NCI-H2107 treated with DMSO at 0.1 percent for 48 hours (cell line): ENCODE measurements at regions not wholly inside any gene's neighbourhood (a gene's known extent, or its start where the extent isn't known, plus 50 kb on each side); places are given as distances from the start of the nearest gene placed in this dataset.

Experiments
- DNase-seq: peaks from one replicate; lab custom pipeline; 2025; ENCODE audit not compliant: unreplicated experiment; lab: John Stamatoyannopoulos, UW

DNA sequence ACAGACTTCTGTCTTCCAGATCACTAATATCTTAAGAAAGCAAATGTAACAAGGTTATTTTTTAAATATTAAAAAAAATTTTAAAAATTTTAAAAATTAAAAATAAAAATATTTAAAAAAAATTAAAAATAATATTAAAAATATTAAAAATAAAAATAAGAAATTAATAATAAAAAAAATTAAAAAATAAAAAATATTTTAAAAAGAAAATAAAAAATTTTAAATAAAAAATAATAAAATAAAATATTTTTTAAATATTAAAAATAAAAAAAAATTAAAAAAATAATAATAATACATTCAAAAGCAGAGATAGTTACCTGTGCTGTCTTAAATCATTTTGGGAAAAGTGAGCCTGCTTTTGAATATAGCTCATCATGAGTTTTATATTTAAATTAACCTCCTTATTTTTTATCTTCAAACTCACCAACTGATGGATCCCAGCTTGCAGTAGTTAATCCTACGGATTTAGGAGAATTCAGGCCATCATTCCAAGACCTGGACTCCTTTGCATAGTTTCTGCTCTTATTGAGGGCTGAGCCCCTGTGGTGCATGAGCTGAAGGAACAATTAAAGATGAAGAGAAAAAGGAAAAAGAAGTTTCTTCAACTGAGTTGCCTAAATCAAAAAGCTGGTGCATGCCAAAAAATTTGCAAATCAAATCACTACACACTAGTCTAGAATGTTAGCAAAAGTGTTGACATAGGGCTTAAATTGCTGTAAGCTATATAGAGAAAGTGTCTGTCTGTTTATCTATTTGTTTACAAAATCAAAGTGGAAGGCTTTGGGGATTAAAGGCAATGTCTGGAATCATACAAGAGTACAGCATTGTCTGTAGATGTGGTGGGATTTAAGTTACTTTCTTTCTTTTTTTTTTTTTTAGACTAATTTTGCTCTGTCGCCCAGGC, 50.5 kb upstream of the ZNF438 start:
- no peak for DNase-seq

DNA sequence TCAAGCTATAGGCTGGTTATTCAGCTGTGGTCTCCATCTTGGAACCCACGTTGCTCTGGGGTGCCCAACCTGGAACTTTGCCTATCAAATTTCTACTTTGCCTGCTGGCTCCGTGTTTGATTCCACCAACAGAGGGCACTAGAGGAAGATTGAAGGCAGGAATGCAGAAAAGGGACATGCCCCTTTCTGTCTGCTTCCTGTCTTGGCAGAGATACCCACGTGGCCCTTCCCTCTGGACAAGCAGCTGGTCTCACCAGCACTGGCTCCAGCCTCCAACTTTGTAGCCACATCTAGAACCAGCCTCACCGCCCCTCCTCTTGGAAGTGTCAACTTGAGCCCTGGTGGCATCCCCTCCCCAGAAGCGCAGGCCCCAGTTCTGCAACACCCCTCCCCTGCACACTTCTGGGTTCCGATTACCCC, 52.1 kb upstream of the ZNF438 start:
- no peak for DNase-seq

DNA sequence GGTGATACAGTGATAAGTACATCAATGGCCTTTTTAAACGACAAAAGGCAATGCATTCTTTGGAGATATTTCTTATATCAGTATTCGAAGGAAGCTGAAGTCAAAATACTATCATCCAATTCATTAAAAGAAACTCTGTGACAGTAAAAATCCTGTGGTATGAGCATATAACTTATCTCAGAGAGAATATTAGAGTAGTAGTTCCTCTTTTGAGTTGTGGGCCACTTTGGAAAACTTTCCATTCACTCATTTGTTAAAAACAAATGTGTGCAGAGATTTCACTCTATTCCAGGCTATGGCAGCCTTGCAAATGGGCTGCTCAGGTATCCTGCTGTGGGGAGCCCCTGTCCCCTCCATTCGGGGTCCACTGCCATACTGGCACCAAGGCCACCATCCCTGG, 55.3 kb upstream of the ZNF438 start:
- DNase-seq = no peak

DNA sequence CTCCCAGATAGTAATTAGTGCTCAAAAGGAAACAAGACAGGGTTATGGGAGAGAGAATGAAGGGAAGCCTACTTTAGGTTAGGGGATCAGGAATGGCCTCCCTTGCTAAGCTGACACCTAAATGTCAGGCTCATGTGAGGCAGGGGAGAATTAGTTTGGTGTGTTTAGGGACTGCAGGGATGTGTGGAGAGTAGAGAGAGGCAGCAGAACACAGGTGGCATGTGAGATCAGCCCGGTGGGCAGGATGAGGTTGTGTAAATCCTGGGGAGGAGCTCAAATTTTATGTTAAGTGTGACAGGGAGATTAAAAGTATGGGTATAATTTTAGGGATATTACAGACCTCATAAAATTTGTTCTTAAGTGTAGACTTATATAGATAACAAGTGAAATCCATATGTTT, 56.2 kb upstream of the ZNF438 start:
- DNase-seq = no peak

DNA sequence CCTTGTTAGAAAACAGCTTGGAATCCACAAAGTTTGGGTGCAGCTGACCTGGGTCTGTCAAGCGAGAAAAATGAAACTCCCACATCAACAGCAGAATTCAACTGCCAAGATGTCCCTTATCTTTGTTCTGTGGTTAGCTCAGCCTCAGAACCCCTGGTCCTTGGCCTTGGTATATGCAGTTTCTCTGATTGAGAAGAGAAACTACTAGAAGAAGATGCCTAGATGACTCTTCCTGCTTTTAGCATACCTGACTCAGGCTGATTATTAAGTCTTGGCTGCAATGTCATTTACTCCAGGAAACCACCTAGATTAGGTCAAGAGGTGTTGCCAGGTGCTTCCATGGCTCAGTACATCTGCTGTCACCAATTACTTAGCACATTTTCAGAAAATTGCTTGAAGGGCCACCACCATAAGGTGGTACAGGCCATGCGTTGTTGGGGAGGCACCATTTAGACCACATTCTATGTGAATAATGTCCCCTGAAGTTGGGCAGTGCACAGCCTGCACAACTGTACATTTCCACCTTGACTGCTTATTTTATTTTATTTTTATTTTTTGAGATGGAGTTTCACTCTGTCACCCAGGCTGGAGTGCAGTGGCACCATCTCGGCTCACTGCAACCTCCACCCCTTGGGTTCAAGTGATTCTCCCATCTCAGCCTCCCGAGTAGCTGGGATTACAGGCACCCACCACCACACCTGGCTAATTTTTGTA, 59.4 kb upstream of the ZNF438 start:
- DNase-seq = no peak

DNA sequence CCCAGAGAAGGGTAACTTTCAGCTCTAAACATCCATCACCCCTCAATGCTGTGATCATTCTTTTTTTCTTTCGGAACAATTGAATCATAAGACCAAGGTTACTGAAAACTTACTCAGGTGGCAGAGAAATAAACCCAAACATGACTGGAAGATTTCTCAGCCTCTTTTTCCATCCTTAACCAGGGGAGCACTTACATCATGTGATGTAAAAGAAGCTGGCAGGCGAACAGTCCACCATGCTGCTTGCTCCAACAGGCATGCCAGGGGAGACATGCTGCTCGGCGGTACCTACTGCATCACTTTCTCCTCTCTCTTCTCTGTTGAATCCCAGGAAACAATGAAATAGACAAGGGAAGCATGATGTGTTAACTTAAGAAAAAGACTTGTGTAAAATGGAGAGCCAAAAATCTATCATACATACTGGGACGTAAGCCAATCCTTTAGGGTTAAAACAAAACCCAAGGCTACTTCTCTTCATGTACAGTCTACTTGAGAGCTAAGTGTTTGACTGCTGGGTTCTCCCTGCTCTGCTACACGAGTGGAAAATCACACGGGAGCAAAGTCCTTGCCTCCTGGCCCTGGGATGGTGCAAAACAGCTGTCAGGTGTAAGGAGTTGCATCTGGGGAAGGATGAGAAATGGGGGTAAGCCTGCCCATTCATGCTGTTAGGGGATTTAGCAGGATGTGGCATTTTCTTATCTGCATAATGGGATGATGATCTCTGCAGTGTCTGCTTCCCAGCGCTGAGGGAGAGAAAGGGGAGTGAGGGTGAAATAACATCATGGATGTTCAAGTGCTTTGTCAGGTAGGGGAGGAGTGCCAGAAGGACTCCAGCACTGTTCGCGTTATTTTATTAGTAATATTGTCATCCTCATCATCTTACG, 64.3 kb upstream of the ZNF438 start:
- DNase-seq = no peak

DNA sequence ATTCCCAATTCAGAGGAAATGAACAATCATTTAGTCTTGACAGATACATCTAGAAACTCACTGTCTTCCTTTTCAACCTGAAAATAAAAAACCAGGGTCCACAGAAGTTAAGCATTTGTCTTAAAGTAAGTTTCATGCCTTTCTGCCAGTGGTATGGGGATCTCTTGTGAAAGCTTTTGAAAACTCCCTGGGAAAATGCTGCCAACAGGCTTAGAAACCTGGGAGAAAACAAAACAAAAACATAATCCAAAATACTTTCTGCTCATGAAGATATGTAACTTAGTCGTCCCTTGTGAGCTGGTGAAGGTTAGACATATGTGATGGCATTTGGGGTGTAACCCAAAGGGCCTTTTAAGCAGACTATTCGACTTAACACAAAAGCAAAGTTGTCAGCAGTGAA, 66.4 kb upstream of the ZNF438 start:
- no peak for DNase-seq

DNA sequence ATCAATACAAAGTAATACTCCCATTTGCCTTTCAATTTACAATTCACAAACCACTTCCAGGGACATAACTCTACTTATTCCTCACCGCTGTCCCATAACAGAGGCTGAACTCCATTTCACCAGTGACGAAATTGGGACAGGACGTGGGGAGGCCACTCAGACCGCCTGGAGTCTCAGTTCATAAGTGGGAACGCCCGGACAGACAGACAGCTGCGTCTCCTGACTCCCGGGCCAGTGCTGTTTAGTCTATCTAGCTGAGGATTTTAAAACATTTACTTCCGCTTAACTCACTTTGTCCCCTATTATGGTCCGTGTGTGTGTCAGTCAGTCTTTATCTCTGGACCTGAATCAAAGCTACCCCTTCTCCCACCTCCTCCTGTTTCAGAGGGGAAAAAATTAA, 67.4 kb upstream of the ZNF438 start:
- no peak for DNase-seq

DNA sequence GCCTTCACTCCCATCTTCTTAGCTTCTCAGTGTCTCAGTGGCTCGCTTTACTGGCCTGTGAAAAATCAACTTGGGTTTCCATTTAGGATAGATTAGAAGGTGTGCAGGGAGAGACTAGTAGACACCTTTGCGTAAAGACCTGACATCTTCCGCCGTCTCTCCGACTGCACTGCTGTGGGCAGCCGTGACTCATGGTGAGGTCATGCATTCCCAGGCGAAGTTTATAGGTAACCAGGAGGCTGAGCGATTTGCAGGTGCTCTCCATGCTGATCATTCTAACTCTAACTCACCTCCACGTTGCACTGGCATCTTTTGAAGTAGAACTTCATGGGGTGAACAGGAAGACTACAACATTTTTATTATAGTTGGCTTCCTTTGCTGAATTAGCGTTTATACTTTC, 68.0 kb upstream of the ZNF438 start:
- no peak for DNase-seq

DNA sequence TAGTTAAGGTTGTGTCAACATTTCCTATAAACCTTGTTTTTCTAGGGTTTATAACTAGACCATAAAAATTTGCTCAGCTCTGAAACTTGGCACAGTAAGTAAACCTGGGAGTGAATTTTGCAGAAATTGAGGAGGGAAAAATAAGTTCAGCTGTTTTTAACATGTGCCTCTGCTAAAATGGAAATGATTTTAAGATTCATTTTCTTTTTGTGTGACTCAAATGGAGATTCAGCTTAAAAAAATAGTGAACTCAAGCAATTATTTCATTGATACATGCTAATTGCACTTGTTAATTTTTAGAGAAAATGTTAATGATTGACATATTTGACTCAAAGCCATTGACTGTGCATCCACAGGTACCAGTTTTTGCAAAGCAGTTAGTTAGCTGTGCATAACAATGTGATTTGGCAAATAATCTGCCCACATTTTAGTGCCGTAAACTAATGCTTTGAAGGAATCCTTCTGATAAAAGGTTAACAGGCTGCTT, 68.5 kb upstream of the ZNF438 start:
- DNase-seq = no peak

DNA sequence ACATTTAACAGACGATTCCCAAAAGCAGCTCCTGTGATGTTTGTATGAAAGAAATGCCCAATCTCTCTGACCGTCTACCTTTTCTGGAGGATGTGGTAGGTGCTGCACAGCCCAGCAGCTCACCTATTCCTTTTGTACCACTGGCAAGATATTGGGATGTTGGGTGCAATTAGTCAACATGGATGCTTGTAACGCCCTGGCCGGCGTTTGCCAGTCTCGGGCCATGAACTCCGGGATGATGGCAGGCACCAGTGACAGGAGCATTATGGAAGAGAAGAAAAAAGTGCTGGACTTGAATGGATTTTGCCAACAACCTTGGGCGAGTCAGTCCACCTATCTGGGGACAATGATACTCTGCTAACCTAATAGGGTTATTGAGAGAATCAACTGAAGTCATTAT, 69.0 kb upstream of the ZNF438 start:
- no peak for DNase-seq

DNA sequence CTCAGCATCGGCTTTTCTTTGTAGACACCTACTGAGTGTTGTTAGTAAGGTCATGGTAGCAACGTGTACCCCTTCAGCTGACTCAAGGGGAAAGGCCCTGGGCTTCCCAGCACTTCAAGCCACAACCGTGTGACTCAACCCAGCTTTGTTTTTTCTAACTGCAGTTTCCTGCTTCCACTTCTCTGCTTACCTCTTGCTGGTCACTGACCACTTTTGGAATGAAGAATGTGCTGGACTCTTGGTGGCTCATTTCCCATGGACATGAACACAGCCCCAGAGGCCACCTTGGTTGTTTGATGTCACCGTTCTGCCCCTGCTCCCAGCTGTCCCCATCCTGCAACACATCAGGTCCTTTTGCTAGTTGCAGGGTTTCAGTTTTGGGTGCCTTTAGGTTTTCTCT, 69.5 kb upstream of the ZNF438 start:
- DNase-seq = no peak

DNA sequence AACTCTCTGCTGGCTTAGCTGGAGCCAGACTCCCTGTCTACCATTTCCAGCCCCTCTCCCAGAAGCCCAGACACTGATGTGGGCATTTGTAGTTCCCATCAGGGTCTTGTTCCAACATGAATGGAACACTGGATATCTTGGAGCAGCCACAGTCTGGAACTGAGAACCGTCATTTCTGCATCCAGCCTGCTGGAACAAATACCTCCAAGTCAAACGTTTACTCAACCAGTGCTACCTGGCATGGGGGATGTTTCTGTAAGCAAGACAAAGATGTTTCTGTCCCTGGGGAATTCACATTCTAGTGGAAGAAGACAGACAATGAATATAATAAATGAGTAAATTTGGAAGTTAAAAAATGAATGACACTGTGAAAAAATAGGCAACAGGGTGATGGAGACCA, 70.8 kb upstream of the ZNF438 start:
- DNase-seq = no peak

DNA sequence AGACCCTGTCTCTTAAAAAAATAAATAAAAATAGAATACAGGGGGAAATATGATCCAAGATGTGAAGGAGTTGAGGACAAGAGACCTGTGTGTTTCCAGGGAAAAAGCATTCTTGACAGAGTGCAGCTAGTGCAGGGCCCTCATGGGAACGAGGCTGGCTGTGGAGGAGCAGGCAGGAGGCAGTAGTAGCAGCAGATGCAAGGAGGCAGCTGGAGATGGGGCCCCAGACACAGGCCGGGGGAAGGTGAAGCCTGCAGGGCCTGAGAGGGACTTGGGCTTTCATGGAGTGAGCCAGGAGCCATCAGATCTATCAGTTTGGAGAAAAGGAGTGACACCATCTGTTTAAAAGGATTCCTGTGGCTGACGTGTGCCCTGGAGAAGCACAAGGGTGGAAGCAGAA, 71.4 kb upstream of the ZNF438 start:
- peak; percentile 3 for DNase-seq

DNA sequence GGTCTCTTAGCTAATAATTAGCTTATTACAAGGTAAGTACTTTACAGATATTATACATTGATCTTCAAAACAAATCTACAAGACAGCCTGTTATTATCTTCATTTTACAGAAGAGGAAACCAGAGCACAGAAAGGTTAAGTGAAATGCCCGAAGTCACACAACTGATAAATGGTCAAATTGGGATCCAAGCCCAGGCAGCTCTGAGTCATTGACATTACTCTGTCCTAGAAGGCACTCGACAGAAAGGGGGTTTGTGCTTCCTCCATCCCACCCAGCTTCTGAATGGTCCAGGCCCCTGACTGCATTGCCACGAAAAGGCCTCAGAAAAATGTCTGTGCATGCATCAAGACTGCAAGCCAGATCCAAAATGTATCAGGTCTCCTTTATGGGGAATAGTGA, 81.3 kb upstream of the ZNF438 start:
- DNase-seq = no peak

DNA sequence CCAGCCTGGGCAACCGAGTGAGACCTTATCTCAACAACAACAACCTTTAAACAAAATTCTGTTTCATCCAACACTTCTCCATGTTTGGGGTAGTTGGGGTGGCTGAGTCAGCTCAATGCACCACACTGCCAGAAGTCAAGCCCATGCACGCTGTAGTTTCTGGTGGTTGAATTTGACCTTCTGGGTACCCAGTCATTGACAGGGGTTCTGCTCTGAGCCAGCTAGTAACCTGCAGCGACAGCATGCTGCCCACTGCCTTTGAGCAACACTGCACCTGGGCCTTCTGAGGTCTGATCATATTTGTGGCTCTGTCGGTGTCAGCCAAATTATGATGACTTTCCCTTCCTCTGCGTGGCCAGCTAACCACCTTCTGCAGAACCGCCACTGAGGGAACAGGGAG, 84.6 kb upstream of the ZNF438 start:
- no peak for DNase-seq

DNA sequence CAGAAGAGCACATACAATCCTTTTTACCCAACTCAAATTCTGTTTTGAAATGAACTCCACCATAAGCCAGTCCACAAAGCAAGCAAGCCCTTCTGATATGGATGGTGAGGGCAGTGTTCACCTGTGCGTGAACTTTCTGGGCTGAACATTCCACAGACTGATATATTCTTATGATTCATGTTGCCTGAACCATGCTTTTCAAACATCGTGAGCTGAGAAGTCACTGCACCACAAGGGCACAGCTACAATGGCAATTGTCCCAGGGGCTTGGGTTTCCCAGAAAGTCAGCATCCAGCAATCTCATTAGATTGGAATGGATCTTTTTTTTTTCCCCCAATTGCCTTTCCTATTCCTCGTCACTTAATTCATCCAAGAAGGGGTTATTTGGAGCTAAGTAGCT, 86.9 kb upstream of the ZNF438 start:
- DNase-seq = no peak

DNA sequence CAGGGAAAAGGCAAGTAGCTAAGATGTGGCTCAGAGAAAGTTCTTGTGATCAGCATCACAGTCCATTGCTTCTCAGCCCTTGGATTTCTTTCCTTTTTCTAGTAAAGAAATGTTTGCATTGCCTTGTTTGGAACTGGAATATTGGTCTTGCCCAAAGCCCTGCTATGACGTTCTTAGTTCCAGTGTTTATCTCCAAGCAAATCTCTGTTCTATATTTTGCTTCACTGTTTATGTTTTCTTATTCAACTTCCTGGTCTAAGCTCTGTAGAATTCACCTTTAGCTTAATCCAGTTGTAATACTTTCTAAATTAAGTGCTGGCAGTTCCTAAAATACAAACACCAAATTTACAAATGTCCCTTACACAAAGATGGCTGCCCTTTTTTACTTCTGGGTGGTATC, 88.7 kb upstream of the ZNF438 start:
- no peak for DNase-seq

DNA sequence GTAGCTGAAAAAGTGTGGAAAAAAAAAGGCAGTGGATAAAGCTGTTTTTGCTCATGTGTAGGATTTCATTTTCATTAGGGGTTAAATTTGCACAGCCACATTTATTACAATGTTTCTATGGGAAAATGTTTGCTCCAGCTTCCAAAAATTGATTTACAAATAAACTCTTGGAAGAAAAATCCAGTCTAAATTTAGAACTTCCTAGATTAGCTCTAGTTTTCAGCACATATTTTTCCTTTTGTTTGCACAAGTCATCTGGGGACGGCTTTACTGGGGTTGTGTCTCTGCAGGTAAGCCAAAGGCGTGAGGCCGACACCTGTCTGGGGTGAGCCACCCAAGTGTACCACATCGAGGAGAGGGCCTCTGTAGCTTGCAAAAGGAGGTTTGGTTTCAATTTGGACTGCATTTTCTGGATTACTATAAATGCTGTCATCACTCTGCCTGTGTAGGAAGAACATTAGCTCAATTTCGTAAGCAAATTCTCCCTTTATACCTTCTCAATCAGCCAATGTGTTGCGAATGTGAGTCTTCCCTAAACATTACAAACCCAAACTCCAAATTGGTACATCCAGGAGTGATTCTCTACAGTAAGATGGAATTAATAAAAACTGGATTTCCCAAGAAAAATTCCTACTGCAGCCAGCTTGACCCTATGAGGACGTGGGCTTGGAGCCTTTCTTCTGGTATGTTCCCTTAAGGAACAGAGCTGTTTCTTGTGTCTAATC, 89.5 kb upstream of the ZNF438 start:
- no peak for DNase-seq

DNA sequence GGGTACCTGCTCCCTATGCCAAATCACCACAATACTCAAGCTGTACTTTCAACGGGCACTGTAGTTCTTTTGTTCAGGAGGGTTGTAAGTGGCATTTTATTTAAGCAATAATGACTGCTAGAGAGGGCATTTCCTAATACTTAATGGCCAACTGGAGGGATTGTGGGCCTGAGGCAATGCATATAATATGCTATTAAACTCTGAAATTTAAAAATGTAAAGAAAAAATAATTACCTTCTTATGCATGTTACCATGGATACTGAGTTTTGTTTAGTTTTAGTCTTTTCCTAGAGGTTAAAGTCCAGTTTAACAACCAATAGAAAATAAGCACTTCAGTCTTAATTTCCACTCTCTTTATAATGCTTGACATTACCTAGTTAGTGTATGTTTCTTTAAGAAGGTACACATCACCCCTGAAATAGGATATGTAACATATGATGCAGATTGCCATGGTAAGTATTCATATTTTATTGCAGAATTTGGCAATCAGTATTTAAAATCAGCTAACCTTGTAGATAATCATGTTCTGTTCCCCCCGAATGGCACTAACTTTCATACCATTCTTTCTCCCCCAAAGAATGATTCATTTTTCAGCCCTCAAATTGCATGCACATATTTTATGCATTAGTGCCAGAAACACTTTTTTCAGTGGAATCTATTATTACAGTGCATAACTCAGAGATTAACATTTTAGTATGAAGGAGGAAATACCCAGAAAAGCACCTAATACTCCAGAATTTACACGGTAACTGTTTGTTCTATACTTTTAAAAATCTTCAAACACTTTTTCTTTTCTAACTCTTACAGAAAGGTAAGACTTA, 90.3 kb upstream of the ZNF438 start:
- DNase-seq = no peak
